ENCODE measurements at regions not wholly inside any gene's neighbourhood (a gene's known extent, or its start where the extent isn't known, plus 50 kb on each side); places are given as distances from the start of the nearest gene placed in this dataset.

DNA sequence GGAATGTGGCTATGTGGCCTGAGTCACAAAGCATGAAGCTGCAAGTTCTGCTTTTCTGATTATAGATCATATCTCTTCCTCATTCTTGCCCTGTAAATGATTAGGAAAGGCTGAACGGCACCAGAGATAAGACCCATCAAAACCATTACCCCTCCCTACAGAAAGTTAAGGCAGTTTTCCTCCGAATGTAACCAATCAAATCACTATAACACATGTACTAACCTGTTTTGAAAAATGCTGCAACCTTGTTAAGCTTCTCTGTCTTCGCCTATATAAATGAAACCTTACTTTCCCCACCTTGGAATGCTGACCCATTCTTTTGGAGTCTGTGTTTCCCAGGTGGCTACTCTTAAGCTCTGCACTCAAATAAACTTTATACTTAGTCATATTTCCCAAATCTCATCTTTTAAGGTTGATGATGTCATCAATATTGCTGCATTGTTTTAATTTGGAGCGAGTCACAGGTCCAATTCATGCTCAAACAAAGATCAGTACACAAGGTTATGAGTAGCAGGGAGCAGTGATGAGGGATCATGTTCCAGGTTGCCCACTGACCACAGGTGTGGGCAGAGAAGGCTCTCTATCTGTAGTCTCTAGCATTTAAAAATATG lies 662.3 kb downstream of the IRS1 start:
- TF ChIP-seq POLR2A (IDR thresholded peaks at IDR 0.05; ENCODE audit: low read depth, low read length) (no peak), POLR2AphosphoS5 (IDR thresholded peaks at IDR 0.05; ENCODE audit: low read depth, low read length) (no peak), TAF1 (IDR thresholded peaks at IDR 0.05; ENCODE audit: low read depth, low read length) (no peak), SPI1 (IDR thresholded peaks at IDR 0.05; ENCODE audit: low read depth, low read length) (no peak), PAX5 (IDR thresholded peaks at IDR 0.05; ENCODE audit: insufficient read depth, low read length, severe bottlenecking) (no peak), POU2F2 (IDR thresholded peaks at IDR 0.05; ENCODE audit: low read depth, low read length) (no peak)
